IPS-18a (cell line): ENCODE measurements at regions not wholly inside any gene's neighbourhood (a gene's known extent, or its start where the extent isn't known, plus 50 kb on each side); places are given as distances from the start of the nearest gene placed in this dataset.

Experiments used
- H3K27ac ChIP-seq: one replicate; pipeline ENCODE4 v1.5.1; 2013; ENCODE audit warnings: low read length
- H3K27me3 ChIP-seq: one replicate; pipeline ENCODE4 v1.6.1; 2013; ENCODE audit warnings: mild to moderate bottlenecking, low read length; ENCODE audit not compliant: control insufficient read depth, insufficient read depth
- H3K36me3 ChIP-seq: one replicate; pipeline ENCODE4 v1.6.1; 2013; ENCODE audit warnings: low read depth, low read length; ENCODE audit not compliant: control insufficient read depth
- H3K4me1 ChIP-seq: one replicate; pipeline ENCODE4 v1.6.1; 2013; ENCODE audit warnings: low read depth, low read length; ENCODE audit not compliant: control insufficient read depth
- H3K4me3 ChIP-seq: one replicate; pipeline ENCODE4 v1.5.1; 2013; ENCODE audit warnings: low read length
- H3K9ac ChIP-seq: one replicate; pipeline ENCODE4 v1.6.1; 2013; ENCODE audit warnings: mild to moderate bottlenecking, low read length, moderate library complexity
- H3K9me3 ChIP-seq: one replicate; pipeline ENCODE4 v1.6.1; 2013; ENCODE audit warnings: low read depth, low read length; ENCODE audit not compliant: control insufficient read depth

GRCh38 chr4:144799486-144799885, 153.5 kb downstream of the HHIP start:
- H3K9ac ChIP-seq, result no peak overlapping the region
- H3K36me3 ChIP-seq, result no peaks in the 10 kb centered on the region
- H3K9me3 ChIP-seq, result no peaks in the 10 kb centered on the region
- H3K4me1 ChIP-seq, result peaks cover 5% of the 10 kb centered on the region
- H3K27me3 ChIP-seq, result no peaks in the 10 kb centered on the region
- H3K4me3 ChIP-seq, result no peak overlapping the region
- H3K27ac ChIP-seq, result no peak overlapping the region

- no peaks in the 10 kb centered on the region for H3K27me3 ChIP-seq
- H3K4me1 ChIP-seq, result peaks cover 5% of the 10 kb centered on the region
- no peak overlapping the region for H3K27ac ChIP-seq
- no peaks in the 10 kb centered on the region for H3K9me3 ChIP-seq
- H3K9ac ChIP-seq, result no peak overlapping the region
- no peak overlapping the region for H3K4me3 ChIP-seq
- no peaks in the 10 kb centered on the region for H3K36me3 ChIP-seq
Observed at GRCh38 chr4:144801731-144802130, 155.8 kb downstream of the HHIP start.

GRCh38 chr4:144808034-144808433, 162.1 kb downstream of the HHIP start:
- H3K36me3 ChIP-seq, result no peaks in the 10 kb centered on the region
- no peak overlapping the region for H3K27ac ChIP-seq
- peaks cover 4% of the 10 kb centered on the region for H3K4me1 ChIP-seq
- H3K9me3 ChIP-seq, result peaks cover 4% of the 10 kb centered on the region
- H3K4me3 ChIP-seq, result no peak overlapping the region
- H3K9ac ChIP-seq, result no peak overlapping the region
- H3K27me3 ChIP-seq, result no peaks in the 10 kb centered on the region

- peaks cover 4% of the 10 kb centered on the region for H3K4me1 ChIP-seq
- peaks cover 4% of the 10 kb centered on the region for H3K9me3 ChIP-seq
- peak overlapping the region; percentile 56 for H3K9ac ChIP-seq
- H3K27ac ChIP-seq, result peak overlapping the region; percentile 70
- no peaks in the 10 kb centered on the region for H3K36me3 ChIP-seq
- H3K4me3 ChIP-seq, result peak overlapping the region; percentile 51
- no peaks in the 10 kb centered on the region for H3K27me3 ChIP-seq
Observed at GRCh38 chr4:144809056-144809640, 163.2 kb downstream of the HHIP start.

GRCh38 chr4:144816668-144817067, 170.7 kb downstream of the HHIP start:
- H3K4me1 ChIP-seq, result no peaks in the 10 kb centered on the region
- H3K36me3 ChIP-seq, result no peaks in the 10 kb centered on the region
- no peak overlapping the region for H3K27ac ChIP-seq
- H3K27me3 ChIP-seq, result no peaks in the 10 kb centered on the region
- H3K4me3 ChIP-seq, result no peak overlapping the region
- H3K9ac ChIP-seq, result no peak overlapping the region
- no peaks in the 10 kb centered on the region for H3K9me3 ChIP-seq

GRCh38 chr4:144817081-144817480, 171.1 kb downstream of the HHIP start:
- no peak overlapping the region for H3K27ac ChIP-seq
- H3K4me3 ChIP-seq, result no peak overlapping the region
- no peaks in the 10 kb centered on the region for H3K4me1 ChIP-seq
- H3K27me3 ChIP-seq, result no peaks in the 10 kb centered on the region
- no peaks in the 10 kb centered on the region for H3K36me3 ChIP-seq
- no peaks in the 10 kb centered on the region for H3K9me3 ChIP-seq
- no peak overlapping the region for H3K9ac ChIP-seq

- Histone ChIP-seq H3K27me3 (no peaks in the 10 kb centered on the region), H3K9ac (no peak overlapping the region), H3K4me1 (no peaks in the 10 kb centered on the region), H3K4me3 (no peak overlapping the region), H3K27ac (no peak overlapping the region), H3K9me3 (no peaks in the 10 kb centered on the region), H3K36me3 (no peaks in the 10 kb centered on the region)
Observed at GRCh38 chr4:144818136-144818535, 172.2 kb downstream of the HHIP start.

GRCh38 chr4:144819591-144819990, 173.6 kb downstream of the HHIP start:
- H3K27me3 ChIP-seq, result no peaks in the 10 kb centered on the region
- H3K9me3 ChIP-seq, result no peaks in the 10 kb centered on the region
- no peak overlapping the region for H3K4me3 ChIP-seq
- no peak overlapping the region for H3K9ac ChIP-seq
- no peaks in the 10 kb centered on the region for H3K4me1 ChIP-seq
- no peak overlapping the region for H3K27ac ChIP-seq
- no peaks in the 10 kb centered on the region for H3K36me3 ChIP-seq

GRCh38 chr4:144820011-144820727, 174.2 kb downstream of the HHIP start:
- H3K27ac ChIP-seq, result no peak overlapping the region
- H3K36me3 ChIP-seq, result no peaks in the 10 kb centered on the region
- no peak overlapping the region for H3K4me3 ChIP-seq
- H3K27me3 ChIP-seq, result no peaks in the 10 kb centered on the region
- no peaks in the 10 kb centered on the region for H3K4me1 ChIP-seq
- no peaks in the 10 kb centered on the region for H3K9me3 ChIP-seq
- H3K9ac ChIP-seq, result no peak overlapping the region

GRCh38 chr4:144820728-144821085, 174.8 kb downstream of the HHIP start:
- Histone ChIP-seq H3K9me3 (no peaks in the 10 kb centered on the region), H3K27me3 (no peaks in the 10 kb centered on the region), H3K4me1 (no peaks in the 10 kb centered on the region), H3K9ac (no peak overlapping the region), H3K27ac (no peak overlapping the region), H3K4me3 (no peak overlapping the region), H3K36me3 (no peaks in the 10 kb centered on the region)

GRCh38 chr4:144831971-144832370, 186.0 kb downstream of the HHIP start:
- Histone ChIP-seq H3K27me3 (no peaks in the 10 kb centered on the region), H3K4me1 (no peaks in the 10 kb centered on the region), H3K4me3 (no peak overlapping the region), H3K27ac (no peak overlapping the region), H3K36me3 (no peaks in the 10 kb centered on the region), H3K9me3 (no peaks in the 10 kb centered on the region), H3K9ac (no peak overlapping the region)

GRCh38 chr4:144845411-144845810, 199.5 kb downstream of the HHIP start:
- Histone ChIP-seq H3K9ac (no peak overlapping the region), H3K27ac (no peak overlapping the region), H3K4me3 (no peak overlapping the region)

More at GRCh38 chr4:144845411-144845810, 199.5 kb downstream of the HHIP start:
- H3K9me3 ChIP-seq, result no peaks in the 10 kb centered on the region
- H3K36me3 ChIP-seq, result no peaks in the 10 kb centered on the region
- no peaks in the 10 kb centered on the region for H3K27me3 ChIP-seq
- H3K4me1 ChIP-seq, result no peaks in the 10 kb centered on the region
